ENCODE measurements at regions not wholly inside any gene's neighbourhood (a gene's known extent, or its start where the extent isn't known, plus 50 kb on each side); places are given as distances from the start of the nearest gene placed in this dataset.

GRCh38 chr5:92616085-92616484 is 964.9 kb downstream of the NR2F1-AS1 start:
- 0% methylated on average over 1 of the region's 1 CpG for WGBS (ENCODE audit: insufficient coverage, insufficient replicate concordance, low lambda C conversion rate, missing lambda C conversion rate)

More at GRCh38 chr5:92616085-92616484, 964.9 kb downstream of the NR2F1-AS1 start:
- DNase-seq (ENCODE audit: low read depth, low spot score) (no peak), ATAC-seq (no peak), FAIRE-seq (no peak)
- BruUV-seq (replicated peaks): no TSS peak
- no peaks in the 10 kb centered on the region for H3K36me3 ChIP-seq (ENCODE audit: control insufficient read depth in 2 of 2, insufficient read depth in 2 of 2, low read length in 1 of 2)
- intact Hi-C loops (cut with micrococcal nuclease; ENCODE audit: unreplicated experiment): no loop called here
- no peaks in the 10 kb centered on the region for H3K4me1 ChIP-seq (ENCODE audit: control insufficient read depth, insufficient read depth, low read length)
- CTCF ChIA-PET: no interaction called here
- TF ChIP-seq RELA (IDR thresholded peaks at IDR 0.05; ENCODE audit: borderline replicate concordance, partially characterized antibody) (no peak), KAT2A (conservative IDR thresholded peaks at IDR 0.05; ENCODE audit: control insufficient read depth, low read depth, low read length) (no peak), KDM1A (IDR thresholded peaks at IDR 0.05; ENCODE audit: borderline replicate concordance) (no peak), SMAD5 (IDR thresholded peaks at IDR 0.05; ENCODE audit: low read depth) (no peak), ASH2L (IDR thresholded peaks at IDR 0.05; ENCODE audit: borderline replicate concordance, low read depth) (no peak), ZNF207 (IDR thresholded peaks at IDR 0.05; ENCODE audit: borderline replicate concordance) (no peak), CEBPB (IDR thresholded peaks at IDR 0.05; ENCODE audit: borderline replicate concordance in 1 of 2, low read depth in 2 of 2, low read length in 2 of 2) (no peak), RBBP5 (conservative IDR thresholded peaks at IDR 0.05) (no peak), RAD51 (IDR thresholded peaks at IDR 0.05) (no peak), TBL1XR1 (IDR thresholded peaks at IDR 0.05; ENCODE audit: low read depth, low read length) (no peak), IKZF1 (conservative IDR thresholded peaks at IDR 0.05) (no peak), CHD2 (IDR thresholded peaks at IDR 0.05; ENCODE audit: borderline replicate concordance, low read depth, low read length) (no peak), PKNOX1 (IDR thresholded peaks at IDR 0.05) (no peak), HDAC6 (IDR thresholded peaks at IDR 0.05; ENCODE audit: unreplicated experiment) (no peak), SMAD1 (IDR thresholded peaks at IDR 0.05; ENCODE audit: low read depth, partially characterized antibody) (no peak), MEF2B (IDR thresholded peaks at IDR 0.05; ENCODE audit: partially characterized antibody, poor library complexity, severe bottlenecking) (no peak), IKZF2 (IDR thresholded peaks at IDR 0.05) (no peak), STAT3 (IDR thresholded peaks at IDR 0.05; ENCODE audit: low read depth, low read length) (no peak)
- no peak overlapping the region for H3K27ac ChIP-seq (ENCODE audit: control insufficient read depth, insufficient read depth)
- POLR2A ChIA-PET: no interaction called here
- no peak overlapping the region for H3K4me3 ChIP-seq
- H3K9me3 ChIP-seq (replicated peaks; ENCODE audit: control insufficient read depth, insufficient read depth, low read length): no peaks in the 10 kb centered on the region
- H2AFZ ChIP-seq (ENCODE audit: control insufficient read depth, low read depth, low read length): no peak overlapping the region
- RAD21 ChIA-PET (ENCODE audit: unreplicated experiment): no interaction called here
- in situ Hi-C loops (cut with MboI): no loop called here
- H3K4me2 ChIP-seq (ENCODE audit: control insufficient read depth, insufficient read depth): no peak overlapping the region
- no peaks in the 10 kb centered on the region for H4K20me1 ChIP-seq (ENCODE audit: control insufficient read depth, insufficient read depth)
- H3K9ac ChIP-seq (ENCODE audit: control insufficient read depth, insufficient read depth, low read length): no peak overlapping the region
- SMC1A ChIA-PET (ENCODE audit: uncharacterized antibody, unreplicated experiment): no interaction called here
- no peaks in the 10 kb centered on the region for H3K79me2 ChIP-seq (ENCODE audit: control insufficient read depth, insufficient read depth, low read length)
- H3K27me3 ChIP-seq (replicated peaks in 1 of 2; ENCODE audit: control insufficient read depth in 2 of 2, insufficient read depth in 2 of 2, low read length in 1 of 2): no peaks in the 10 kb centered on the region

Measured in GM12878 (cell line).